Left ventricle myocardium inferior (tissue), 1 donor: ENCODE measurements at regions not wholly inside any gene's neighbourhood (a gene's known extent, or its start where the extent isn't known, plus 50 kb on each side); places are given as distances from the start of the nearest gene placed in this dataset.

Source experiments
- DNase-seq: peaks from one replicate; pipeline ENCODE4 v3.0.0-alpha.2; 2020
- H3K27ac ChIP-seq: fragments of 200-600 bp; replicated peaks from 2 replicates; pipeline ENCODE4 v1.8.0; 2021
- H3K27me3 ChIP-seq: fragments of 200-600 bp; 2 replicates; pipeline ENCODE4 v1.8.0; 2021; ENCODE audit warnings: low read depth
- H3K36me3 ChIP-seq: fragments of 200-600 bp; 2 replicates; pipeline ENCODE4 v1.8.0; 2021
- H3K4me1 ChIP-seq: fragments of 200-600 bp; 2 replicates; pipeline ENCODE4 v1.8.0; 2021
- H3K4me3 ChIP-seq: fragments of 200-600 bp; 2 replicates; pipeline ENCODE4 v1.8.0; 2021; ENCODE audit warnings: mild to moderate bottlenecking, moderate library complexity
- H3K9me3 ChIP-seq: fragments of 200-600 bp; replicated peaks from 2 replicates; pipeline ENCODE4 v1.8.0; 2021
- intact Hi-C: fragments of 100-400 bp; cut with micrococcal nuclease; formaldehyde crosslinking; loops from one replicate; pipeline ENCODE4 v1.11.0; 2022
- TF ChIP-seq, protein P1 (sequence below): fragments of 200-600 bp; IDR thresholded peaks from 2 replicates; pipeline ENCODE4 v1.8.0; 2021; ENCODE audit warnings: antibody characterized with exemption, mild to moderate bottlenecking, borderline replicate concordance
- donor health status: DM: no; HTN: yes; CAD: no; lungs with severe emphysema.

DNA sequence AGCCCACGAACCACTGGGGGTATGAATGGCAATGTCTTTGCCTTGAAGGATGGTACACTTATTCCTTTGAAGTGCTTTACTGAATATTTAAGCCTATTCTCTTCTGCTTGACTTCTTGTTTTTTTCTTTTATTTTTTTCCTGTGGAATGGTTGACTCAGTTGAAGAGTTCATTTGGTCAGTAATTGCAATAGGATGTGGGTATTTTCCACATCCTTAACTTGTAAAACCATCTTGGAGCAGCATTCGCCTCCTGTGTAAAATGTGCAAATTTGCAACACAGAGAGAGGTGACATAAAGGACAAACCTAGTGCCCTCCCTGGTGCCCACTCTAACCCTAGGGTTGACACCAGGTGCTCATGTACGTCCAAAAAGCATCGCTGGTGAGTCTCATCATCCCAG is 347.0 kb downstream of the GATA3 start:
- H3K4me3 ChIP-seq = no peak overlapping the region
- no peaks in the 10 kb centered on the region for H3K9me3 ChIP-seq
- TF ChIP-seq, protein P1, sequence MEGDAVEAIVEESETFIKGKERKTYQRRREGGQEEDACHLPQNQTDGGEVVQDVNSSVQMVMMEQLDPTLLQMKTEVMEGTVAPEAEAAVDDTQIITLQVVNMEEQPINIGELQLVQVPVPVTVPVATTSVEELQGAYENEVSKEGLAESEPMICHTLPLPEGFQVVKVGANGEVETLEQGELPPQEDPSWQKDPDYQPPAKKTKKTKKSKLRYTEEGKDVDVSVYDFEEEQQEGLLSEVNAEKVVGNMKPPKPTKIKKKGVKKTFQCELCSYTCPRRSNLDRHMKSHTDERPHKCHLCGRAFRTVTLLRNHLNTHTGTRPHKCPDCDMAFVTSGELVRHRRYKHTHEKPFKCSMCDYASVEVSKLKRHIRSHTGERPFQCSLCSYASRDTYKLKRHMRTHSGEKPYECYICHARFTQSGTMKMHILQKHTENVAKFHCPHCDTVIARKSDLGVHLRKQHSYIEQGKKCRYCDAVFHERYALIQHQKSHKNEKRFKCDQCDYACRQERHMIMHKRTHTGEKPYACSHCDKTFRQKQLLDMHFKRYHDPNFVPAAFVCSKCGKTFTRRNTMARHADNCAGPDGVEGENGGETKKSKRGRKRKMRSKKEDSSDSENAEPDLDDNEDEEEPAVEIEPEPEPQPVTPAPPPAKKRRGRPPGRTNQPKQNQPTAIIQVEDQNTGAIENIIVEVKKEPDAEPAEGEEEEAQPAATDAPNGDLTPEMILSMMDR = no peak
- H3K27ac ChIP-seq = no peak overlapping the region
- H3K27me3 ChIP-seq = peaks cover 6% of the 10 kb centered on the region
- no peak for DNase-seq
- intact Hi-C loops = no loop called here
- H3K4me1 ChIP-seq = no peaks in the 10 kb centered on the region
- no peaks in the 10 kb centered on the region for H3K36me3 ChIP-seq

DNA sequence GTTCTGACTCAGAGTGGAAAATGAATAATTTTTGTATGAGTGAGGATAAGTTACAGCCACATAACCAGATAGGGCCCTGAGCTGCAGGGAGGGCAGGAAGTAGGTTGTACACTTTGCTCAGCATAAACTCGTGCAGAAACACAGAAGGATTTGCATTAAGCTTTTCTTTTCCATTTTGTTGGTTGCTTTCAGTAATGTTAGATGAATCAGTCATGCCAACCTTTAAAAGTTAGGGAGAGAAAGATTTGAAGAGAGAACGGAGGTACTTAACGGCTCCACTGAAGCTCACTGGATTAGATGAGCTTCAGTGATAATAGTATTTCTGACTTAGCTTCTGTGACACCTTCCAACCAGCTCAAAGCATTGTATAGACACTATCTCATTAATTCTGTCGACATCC is 348.1 kb downstream of the GATA3 start:
- TF ChIP-seq, protein P1 = no peak
- Histone ChIP-seq H3K4me1 (no peaks in the 10 kb centered on the region), H3K36me3 (no peaks in the 10 kb centered on the region), H3K4me3 (no peak overlapping the region), H3K27ac (no peak overlapping the region), H3K27me3 (peaks cover 6% of the 10 kb centered on the region), H3K9me3 (no peaks in the 10 kb centered on the region)
- no peak for DNase-seq
- intact Hi-C loops = no loop called here

DNA sequence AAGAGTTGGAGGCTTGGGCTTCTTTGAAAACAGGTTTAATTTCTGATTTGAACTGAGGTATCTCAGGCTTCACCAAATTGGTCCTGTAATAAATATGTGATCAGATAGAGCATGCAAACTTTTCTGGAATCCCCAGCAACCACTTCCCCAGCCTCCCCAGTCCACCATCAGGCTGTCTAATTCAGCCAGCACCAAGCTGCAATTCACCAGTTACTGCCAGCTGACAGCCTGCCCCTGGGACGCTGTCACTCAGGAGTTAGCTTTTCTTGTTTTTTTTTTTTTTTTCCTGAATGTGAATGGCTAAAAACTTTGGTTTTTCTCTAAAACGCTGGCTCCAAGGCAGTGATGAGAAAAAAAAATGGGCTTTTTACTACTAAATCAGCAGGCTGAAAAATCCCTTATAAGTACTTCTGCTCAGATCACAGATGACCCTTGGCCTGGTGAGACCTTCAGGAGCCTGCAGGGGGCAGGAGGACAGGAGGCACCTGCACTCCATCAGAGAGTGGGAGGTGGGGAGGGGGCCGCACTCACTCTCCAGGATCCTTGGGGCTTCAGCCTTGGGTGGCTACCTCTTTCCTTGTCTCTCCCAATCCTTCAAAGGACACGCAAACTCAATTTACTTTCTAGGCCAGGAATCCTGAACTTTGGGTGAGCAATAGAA is 349.4 kb downstream of the GATA3 start:
- intact Hi-C loops = no loop called here
- TF ChIP-seq, protein P1 = no peak
- H3K27me3 ChIP-seq = peaks cover 6% of the 10 kb centered on the region
- no peaks in the 10 kb centered on the region for H3K4me1 ChIP-seq
- DNase-seq = no peak
- no peaks in the 10 kb centered on the region for H3K9me3 ChIP-seq
- H3K4me3 ChIP-seq = no peak overlapping the region
- no peak overlapping the region for H3K27ac ChIP-seq
- H3K36me3 ChIP-seq = no peaks in the 10 kb centered on the region

DNA sequence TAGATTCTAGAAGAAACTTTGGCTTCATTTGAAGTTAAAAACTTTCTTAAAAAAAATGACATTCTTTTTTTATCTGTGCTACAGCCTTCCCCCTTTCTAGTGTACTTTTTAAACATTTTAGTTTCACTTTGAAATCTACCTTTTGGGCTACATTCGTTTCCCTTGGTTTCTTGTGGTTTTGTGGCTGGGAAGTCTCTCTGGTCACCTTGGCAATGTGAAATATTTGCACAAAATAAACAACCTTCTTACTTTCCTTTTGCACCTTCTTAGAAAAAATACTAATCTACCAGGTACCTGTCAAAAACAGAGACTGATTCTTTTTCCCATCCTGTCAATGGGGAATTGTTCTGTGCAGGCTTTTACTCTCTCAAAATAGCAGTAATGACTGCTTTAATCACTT is 350.2 kb downstream of the GATA3 start:
- TF ChIP-seq, protein P1 = no peak
- no peak overlapping the region for H3K27ac ChIP-seq
- no peak for DNase-seq
- no peaks in the 10 kb centered on the region for H3K4me1 ChIP-seq
- no peak overlapping the region for H3K4me3 ChIP-seq
- peaks cover 6% of the 10 kb centered on the region for H3K27me3 ChIP-seq
- no peaks in the 10 kb centered on the region for H3K9me3 ChIP-seq
- intact Hi-C loops = no loop called here
- no peaks in the 10 kb centered on the region for H3K36me3 ChIP-seq

DNA sequence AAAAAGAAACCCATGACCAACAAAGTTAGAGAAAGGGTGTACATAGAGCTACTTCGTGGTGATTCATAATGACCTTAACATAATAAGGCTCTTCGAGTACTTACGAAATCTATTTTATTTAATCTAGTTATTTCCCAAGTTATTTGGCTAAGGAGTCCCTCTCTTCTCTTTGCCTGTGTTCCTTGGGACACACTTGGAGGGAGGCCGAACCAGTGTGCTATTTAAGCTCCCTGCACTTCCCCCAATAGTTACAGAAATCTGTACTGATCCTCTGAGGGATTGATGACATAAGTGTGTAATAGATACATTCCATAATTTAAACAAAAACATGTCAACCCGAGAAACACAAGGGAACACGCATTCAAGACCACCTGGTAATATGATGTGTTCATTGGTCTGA is 351.1 kb downstream of the GATA3 start:
- intact Hi-C loops = no loop called here
- no peaks in the 10 kb centered on the region for H3K9me3 ChIP-seq
- no peaks in the 10 kb centered on the region for H3K36me3 ChIP-seq
- no peak overlapping the region for H3K27ac ChIP-seq
- no peaks in the 10 kb centered on the region for H3K27me3 ChIP-seq
- TF ChIP-seq, protein P1 = no peak
- no peaks in the 10 kb centered on the region for H3K4me1 ChIP-seq
- no peak for DNase-seq
- no peak overlapping the region for H3K4me3 ChIP-seq
